ENCODE measurements at regions not wholly inside any gene's neighbourhood (a gene's known extent, or its start where the extent isn't known, plus 50 kb on each side); places are given as distances from the start of the nearest gene placed in this dataset.

- Histone ChIP-seq H3K4me1 (ENCODE audit: control insufficient read depth in 5 of 5, insufficient read depth in 5 of 5, low read length in 5 of 5) (no peaks in the 10 kb centered on the region), H3K9ac (ENCODE audit: low read length in 5 of 5) (no peak overlapping the region), H3K4me3 (ENCODE audit: low read depth in 1 of 5, low read length in 5 of 5) (no peak overlapping the region), H3K27ac (ENCODE audit: low read depth, low read length) (no peak overlapping the region), H3K9me3 (ENCODE audit: control insufficient read depth in 5 of 5, low read length in 5 of 5) (peaks cover 0 to 5% (median 0%) of the 10 kb centered on the region in 5 donors), H3K36me3 (ENCODE audit: control insufficient read depth in 5 of 5, insufficient read depth in 5 of 5, low read length in 5 of 5) (no peaks in the 10 kb centered on the region), H3K27me3 (ENCODE audit: control insufficient read depth in 5 of 5, insufficient read depth in 4 of 5, low read length in 5 of 5) (no peaks in the 10 kb centered on the region)
These were observed 914.2 kb downstream of the SQOR start for GRCh38 chr15:46548989-46549388.

DNA sequence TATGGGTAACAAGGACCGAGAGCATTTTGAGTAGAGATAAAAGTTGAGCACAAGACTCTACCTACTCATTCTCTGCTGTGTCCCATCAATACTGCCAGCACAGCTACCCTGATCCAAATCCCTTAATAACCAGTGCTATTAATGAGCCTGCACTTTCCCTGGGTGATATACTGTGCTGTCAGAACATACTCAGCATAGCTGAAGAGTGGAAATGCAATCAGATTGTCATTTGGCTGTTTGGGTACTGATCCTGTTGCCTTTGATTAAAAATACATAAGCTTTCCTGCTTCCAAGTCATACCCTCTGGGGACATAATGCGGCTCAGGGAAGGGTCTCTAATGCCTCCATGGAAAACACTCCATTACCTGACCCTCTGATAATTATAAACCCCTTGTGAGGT is 917.5 kb downstream of the SQOR start:
- peaks cover 0 to 5% (median 0%) of the 10 kb centered on the region in 5 donors for H3K9me3 ChIP-seq (ENCODE audit: control insufficient read depth in 5 of 5, low read length in 5 of 5)
- no peaks in the 10 kb centered on the region for H3K27me3 ChIP-seq (ENCODE audit: control insufficient read depth in 5 of 5, insufficient read depth in 4 of 5, low read length in 5 of 5)
- no peaks in the 10 kb centered on the region for H3K36me3 ChIP-seq (ENCODE audit: control insufficient read depth in 5 of 5, insufficient read depth in 5 of 5, low read length in 5 of 5)
- no peak overlapping the region for H3K9ac ChIP-seq (ENCODE audit: low read length in 5 of 5)
- H3K4me1 ChIP-seq (ENCODE audit: control insufficient read depth in 5 of 5, insufficient read depth in 5 of 5, low read length in 5 of 5), result no peaks in the 10 kb centered on the region
- no peak overlapping the region for H3K27ac ChIP-seq (ENCODE audit: low read depth, low read length)
- no peak overlapping the region for H3K4me3 ChIP-seq (ENCODE audit: low read depth in 1 of 5, low read length in 5 of 5)

DNA sequence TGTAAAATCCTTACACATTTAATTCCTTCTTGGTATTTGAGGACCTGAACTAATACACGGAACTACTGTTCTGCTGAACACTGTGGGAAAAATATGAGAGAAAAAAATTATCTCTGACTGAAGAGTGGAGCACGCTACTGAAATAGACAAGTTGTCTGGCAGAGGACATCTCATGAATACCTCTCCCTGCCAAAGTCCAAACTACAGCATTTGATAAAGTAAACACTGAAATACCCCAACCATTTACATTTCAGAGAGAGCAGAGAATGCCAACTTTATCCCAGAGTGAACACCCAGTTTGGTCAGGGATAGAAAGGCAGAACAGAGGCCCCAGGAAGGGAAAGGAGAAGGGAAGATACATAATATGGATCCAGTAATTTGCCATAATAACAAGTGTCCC is 920.7 kb downstream of the SQOR start:
- H3K9ac ChIP-seq (ENCODE audit: low read length in 5 of 5), result no peak overlapping the region
- no peaks in the 10 kb centered on the region for H3K27me3 ChIP-seq (ENCODE audit: control insufficient read depth in 5 of 5, insufficient read depth in 4 of 5, low read length in 5 of 5)
- H3K4me1 ChIP-seq (ENCODE audit: control insufficient read depth in 5 of 5, insufficient read depth in 5 of 5, low read length in 5 of 5), result no peaks in the 10 kb centered on the region
- H3K4me3 ChIP-seq (ENCODE audit: low read depth in 1 of 5, low read length in 5 of 5), result no peak overlapping the region
- no peak overlapping the region for H3K27ac ChIP-seq (ENCODE audit: low read depth, low read length)
- no peaks in the 10 kb centered on the region for H3K36me3 ChIP-seq (ENCODE audit: control insufficient read depth in 5 of 5, insufficient read depth in 5 of 5, low read length in 5 of 5)
- no peaks in the 10 kb centered on the region for H3K9me3 ChIP-seq (ENCODE audit: control insufficient read depth in 5 of 5, low read length in 5 of 5)

- Histone ChIP-seq H3K4me3 (ENCODE audit: low read depth in 1 of 5, low read length in 5 of 5) (no peak overlapping the region), H3K4me1 (ENCODE audit: control insufficient read depth in 5 of 5, insufficient read depth in 5 of 5, low read length in 5 of 5) (no peaks in the 10 kb centered on the region), H3K27ac (ENCODE audit: low read depth, low read length) (no peak overlapping the region), H3K27me3 (ENCODE audit: control insufficient read depth in 5 of 5, insufficient read depth in 4 of 5, low read length in 5 of 5) (no peaks in the 10 kb centered on the region), H3K9ac (ENCODE audit: low read length in 5 of 5) (no peak overlapping the region), H3K9me3 (ENCODE audit: control insufficient read depth in 5 of 5, low read length in 5 of 5) (no peaks in the 10 kb centered on the region), H3K36me3 (ENCODE audit: control insufficient read depth in 5 of 5, insufficient read depth in 5 of 5, low read length in 5 of 5) (no peaks in the 10 kb centered on the region)
These were observed 921.2 kb downstream of the SQOR start for GRCh38 chr15:46556010-46556409.

DNA sequence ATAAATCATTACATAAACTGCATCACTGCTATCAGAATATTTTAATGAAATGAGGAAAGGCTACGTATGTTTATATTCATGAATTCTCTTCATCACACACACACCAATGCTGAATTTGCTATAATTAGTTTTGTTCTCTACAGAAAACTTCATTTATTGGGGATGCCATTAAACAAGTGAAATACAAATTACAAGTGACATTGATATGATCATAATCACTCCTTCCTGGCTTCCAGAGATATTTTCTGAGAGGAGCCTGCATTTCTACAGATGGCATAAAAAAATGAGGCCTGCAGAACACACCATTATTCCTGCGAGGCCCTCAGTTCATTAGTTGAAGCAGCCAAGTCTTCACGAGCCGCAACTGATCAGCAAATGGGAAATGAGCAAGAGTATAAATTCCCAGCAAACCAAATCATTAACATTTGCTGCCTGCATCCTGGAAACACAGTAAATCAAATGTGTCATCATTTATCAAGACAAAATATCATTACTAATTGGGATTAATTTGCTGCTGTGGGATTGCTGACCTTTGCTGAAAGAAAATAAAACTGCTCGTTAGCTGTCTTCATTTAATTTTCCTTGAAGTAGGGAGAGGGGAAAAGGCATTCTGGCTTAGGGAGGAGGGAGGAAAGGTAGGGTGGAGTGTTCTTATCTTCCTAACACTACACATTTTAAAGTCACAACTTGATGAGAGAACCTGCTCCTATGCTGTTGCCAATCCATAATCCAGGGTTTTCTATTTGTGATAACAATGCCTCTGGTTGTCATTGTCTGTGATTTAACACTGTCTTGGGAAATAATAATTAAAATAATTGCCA is 921.9 kb downstream of the SQOR start:
- Histone ChIP-seq H3K4me3 (ENCODE audit: low read depth in 1 of 5, low read length in 5 of 5) (no peak overlapping the region), H3K9ac (ENCODE audit: low read length in 5 of 5) (no peak overlapping the region), H3K27ac (ENCODE audit: low read depth, low read length) (no peak overlapping the region), H3K4me1 (ENCODE audit: control insufficient read depth in 5 of 5, insufficient read depth in 5 of 5, low read length in 5 of 5) (no peaks in the 10 kb centered on the region), H3K9me3 (ENCODE audit: control insufficient read depth in 5 of 5, low read length in 5 of 5) (no peaks in the 10 kb centered on the region), H3K27me3 (ENCODE audit: control insufficient read depth in 5 of 5, insufficient read depth in 4 of 5, low read length in 5 of 5) (no peaks in the 10 kb centered on the region), H3K36me3 (ENCODE audit: control insufficient read depth in 5 of 5, insufficient read depth in 5 of 5, low read length in 5 of 5) (no peaks in the 10 kb centered on the region)

DNA sequence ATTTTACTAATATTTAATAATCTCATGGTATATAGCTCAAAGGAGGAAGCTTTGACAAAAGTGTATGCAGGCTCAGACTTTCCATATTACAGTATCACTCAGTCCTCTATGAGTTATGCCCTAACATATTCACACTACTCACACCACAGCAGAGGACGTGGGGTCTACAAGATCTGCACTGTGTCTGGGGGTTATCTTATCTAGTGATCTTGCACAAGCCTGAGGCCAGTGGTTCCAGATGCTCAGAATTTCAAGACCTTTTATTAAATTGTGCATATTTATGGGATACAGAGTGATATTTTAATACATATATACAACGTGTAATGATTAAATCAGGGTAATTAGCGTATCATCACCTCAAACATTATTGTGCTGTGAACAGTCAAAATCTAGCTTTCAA is 933.1 kb downstream of the SQOR start:
- Histone ChIP-seq H3K4me3 (ENCODE audit: low read depth in 1 of 5, low read length in 5 of 5) (no peak overlapping the region), H3K36me3 (ENCODE audit: control insufficient read depth in 5 of 5, insufficient read depth in 5 of 5, low read length in 5 of 5) (no peaks in the 10 kb centered on the region), H3K9ac (ENCODE audit: low read length in 5 of 5) (no peak overlapping the region), H3K9me3 (ENCODE audit: control insufficient read depth in 5 of 5, low read length in 5 of 5) (peaks cover 0 to 3% (median 0%) of the 10 kb centered on the region in 5 donors), H3K27ac (ENCODE audit: low read depth, low read length) (no peak overlapping the region), H3K4me1 (ENCODE audit: control insufficient read depth in 5 of 5, insufficient read depth in 5 of 5, low read length in 5 of 5) (no peaks in the 10 kb centered on the region), H3K27me3 (ENCODE audit: control insufficient read depth in 5 of 5, insufficient read depth in 4 of 5, low read length in 5 of 5) (no peaks in the 10 kb centered on the region)

GRCh38 chr15:46569781-46570180 is 935.0 kb downstream of the SQOR start:
- Histone ChIP-seq H3K4me1 (ENCODE audit: control insufficient read depth in 5 of 5, insufficient read depth in 5 of 5, low read length in 5 of 5) (no peaks in the 10 kb centered on the region), H3K27ac (ENCODE audit: low read depth, low read length) (no peak overlapping the region), H3K9ac (ENCODE audit: low read length in 5 of 5) (no peak overlapping the region), H3K36me3 (ENCODE audit: control insufficient read depth in 5 of 5, insufficient read depth in 5 of 5, low read length in 5 of 5) (no peaks in the 10 kb centered on the region), H3K27me3 (ENCODE audit: control insufficient read depth in 5 of 5, insufficient read depth in 4 of 5, low read length in 5 of 5) (no peaks in the 10 kb centered on the region), H3K4me3 (ENCODE audit: low read depth in 1 of 5, low read length in 5 of 5) (no peak overlapping the region), H3K9me3 (ENCODE audit: control insufficient read depth in 5 of 5, low read length in 5 of 5) (peaks cover 0 to 3% (median 0%) of the 10 kb centered on the region in 5 donors)

- H3K9me3 ChIP-seq (ENCODE audit: control insufficient read depth in 5 of 5, low read length in 5 of 5), result no peaks in the 10 kb centered on the region
- no peak overlapping the region for H3K4me3 ChIP-seq (ENCODE audit: low read depth in 1 of 5, low read length in 5 of 5)
- H3K27me3 ChIP-seq (ENCODE audit: control insufficient read depth in 5 of 5, insufficient read depth in 4 of 5, low read length in 5 of 5), result no peaks in the 10 kb centered on the region
- no peak overlapping the region for H3K9ac ChIP-seq (ENCODE audit: low read length in 5 of 5)
- no peak overlapping the region for H3K27ac ChIP-seq (ENCODE audit: low read depth, low read length)
- H3K4me1 ChIP-seq (ENCODE audit: control insufficient read depth in 5 of 5, insufficient read depth in 5 of 5, low read length in 5 of 5), result no peaks in the 10 kb centered on the region
- no peaks in the 10 kb centered on the region for H3K36me3 ChIP-seq (ENCODE audit: control insufficient read depth in 5 of 5, insufficient read depth in 5 of 5, low read length in 5 of 5)
These were observed 942.0 kb downstream of the SQOR start for GRCh38 chr15:46576646-46577395.

DNA sequence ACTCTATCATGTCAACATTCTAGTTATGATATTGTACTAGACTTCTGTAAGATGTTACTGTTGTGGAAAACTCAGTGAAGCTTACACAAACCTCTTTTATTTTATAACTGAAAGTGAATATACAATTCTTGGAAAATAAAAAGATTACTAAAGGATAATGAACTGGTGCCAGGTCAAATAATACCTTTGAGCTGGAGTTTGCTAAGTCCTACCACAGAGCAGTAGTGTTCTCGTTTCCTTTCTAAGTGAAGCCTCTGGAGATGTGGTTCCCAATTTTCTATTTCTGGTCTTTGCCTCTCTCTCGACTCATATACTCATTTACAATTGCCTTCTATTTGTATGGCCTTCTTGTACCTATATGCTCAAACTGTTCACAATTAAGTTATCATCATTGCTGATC is 942.9 kb downstream of the SQOR start:
- no peaks in the 10 kb centered on the region for H3K4me1 ChIP-seq (ENCODE audit: control insufficient read depth in 5 of 5, insufficient read depth in 5 of 5, low read length in 5 of 5)
- no peaks in the 10 kb centered on the region for H3K27me3 ChIP-seq (ENCODE audit: control insufficient read depth in 5 of 5, insufficient read depth in 4 of 5, low read length in 5 of 5)
- no peak overlapping the region for H3K4me3 ChIP-seq (ENCODE audit: low read depth in 1 of 5, low read length in 5 of 5)
- H3K9me3 ChIP-seq (ENCODE audit: control insufficient read depth in 5 of 5, low read length in 5 of 5), result no peaks in the 10 kb centered on the region
- no peaks in the 10 kb centered on the region for H3K36me3 ChIP-seq (ENCODE audit: control insufficient read depth in 5 of 5, insufficient read depth in 5 of 5, low read length in 5 of 5)
- H3K27ac ChIP-seq (ENCODE audit: low read depth, low read length), result no peak overlapping the region
- no peak overlapping the region for H3K9ac ChIP-seq (ENCODE audit: low read length in 5 of 5)

GRCh38 chr15:46580487-46580886 is 945.7 kb downstream of the SQOR start:
- Histone ChIP-seq H3K27ac (ENCODE audit: low read depth, low read length) (no peak overlapping the region), H3K9me3 (ENCODE audit: control insufficient read depth in 5 of 5, low read length in 5 of 5) (no peaks in the 10 kb centered on the region), H3K36me3 (ENCODE audit: control insufficient read depth in 5 of 5, insufficient read depth in 5 of 5, low read length in 5 of 5) (no peaks in the 10 kb centered on the region), H3K4me1 (ENCODE audit: control insufficient read depth in 5 of 5, insufficient read depth in 5 of 5, low read length in 5 of 5) (no peaks in the 10 kb centered on the region), H3K9ac (ENCODE audit: low read length in 5 of 5) (no peak overlapping the region), H3K27me3 (ENCODE audit: control insufficient read depth in 5 of 5, insufficient read depth in 4 of 5, low read length in 5 of 5) (no peaks in the 10 kb centered on the region), H3K4me3 (ENCODE audit: low read depth in 1 of 5, low read length in 5 of 5) (no peak overlapping the region)

Data from subcutaneous abdominal adipose tissue (tissue), 5 donors.